ENCODE measurements at regions not wholly inside any gene's neighbourhood (a gene's known extent, or its start where the extent isn't known, plus 50 kb on each side); places are given as distances from the start of the nearest gene placed in this dataset.

GRCh38 chr14:55950135-55950534, 168.1 kb upstream of the PELI2 start:
- no peak overlapping the region for H3K4me3 ChIP-seq (ENCODE audit: low read length)
- intact Hi-C loops (cut with DNase I, micrococcal nuclease): no loop called here
- POLR2A ChIA-PET: no interaction called here
- no peak overlapping the region for H3K27ac Mint-ChIP-seq
- ATAC-seq (ENCODE audit: poor library complexity) (no peak), DNase-seq (no peak)
- H3K9me3 Mint-ChIP-seq: no peaks in the 10 kb centered on the region
- CTCF ChIA-PET: no interaction called here
- no peaks in the 10 kb centered on the region for H3K36me3 ChIP-seq (ENCODE audit: insufficient read depth, low read length)
- H3K9me3 ChIP-seq (ENCODE audit: control insufficient read depth in 1 of 2, insufficient read depth in 1 of 2, low read length in 2 of 2): no peaks in the 10 kb centered on the region
- no peak for TF ChIP-seq CTCF (IDR thresholded peaks at IDR 0.05)
- H3K4me1 ChIP-seq (ENCODE audit: insufficient read depth, low read length): no peaks in the 10 kb centered on the region
- H3K27ac ChIP-seq (ENCODE audit: low read depth in 1 of 2, low read length in 2 of 2): no peak overlapping the region
- no peak overlapping the region for H3K4me3 Mint-ChIP-seq
- no peaks in the 10 kb centered on the region for H3K36me3 Mint-ChIP-seq (ENCODE audit: low read depth)
- H3K27me3 Mint-ChIP-seq: peaks cover 24% of the 10 kb centered on the region
- no peaks in the 10 kb centered on the region for H3K27me3 ChIP-seq (ENCODE audit: control insufficient read depth in 1 of 2, insufficient read depth in 2 of 2, low read length in 2 of 2)
- no peaks in the 10 kb centered on the region for H3K4me1 Mint-ChIP-seq (ENCODE audit: low read depth)

GRCh38 chr14:55951341-55952206, 166.6 kb upstream of the PELI2 start:
- Mint-ChIP-seq H3K36me3 (ENCODE audit: low read depth) (no peaks in the 10 kb centered on the region), H3K27ac (no peak overlapping the region), H3K27me3 (peaks cover 22% of the 10 kb centered on the region), H3K4me1 (ENCODE audit: low read depth) (no peaks in the 10 kb centered on the region), H3K4me3 (no peak overlapping the region), H3K9me3 (no peaks in the 10 kb centered on the region)
- Histone ChIP-seq H3K4me3 (ENCODE audit: low read length) (no peak overlapping the region), H3K9me3 (ENCODE audit: control insufficient read depth in 1 of 2, insufficient read depth in 1 of 2, low read length in 2 of 2) (no peaks in the 10 kb centered on the region), H3K27ac (ENCODE audit: low read depth in 1 of 2, low read length in 2 of 2) (no peak overlapping the region), H3K27me3 (ENCODE audit: control insufficient read depth in 1 of 2, insufficient read depth in 2 of 2, low read length in 2 of 2) (no peaks in the 10 kb centered on the region), H3K36me3 (ENCODE audit: insufficient read depth, low read length) (no peaks in the 10 kb centered on the region), H3K4me1 (ENCODE audit: insufficient read depth, low read length) (no peaks in the 10 kb centered on the region)
- intact Hi-C loops (cut with DNase I, micrococcal nuclease): no loop called here
- ATAC-seq (ENCODE audit: poor library complexity) (no peak), DNase-seq (no peak)
- TF ChIP-seq CTCF (IDR thresholded peaks at IDR 0.05): no peak
- CTCF ChIA-PET: no interaction called here
- POLR2A ChIA-PET: no interaction called here

GRCh38 chr14:55954108-55954507, 164.1 kb upstream of the PELI2 start:
- Histone ChIP-seq H3K36me3 (ENCODE audit: insufficient read depth, low read length) (no peaks in the 10 kb centered on the region), H3K4me1 (ENCODE audit: insufficient read depth, low read length) (no peaks in the 10 kb centered on the region), H3K27ac (ENCODE audit: low read depth in 1 of 2, low read length in 2 of 2) (no peak overlapping the region), H3K27me3 (ENCODE audit: control insufficient read depth in 1 of 2, insufficient read depth in 2 of 2, low read length in 2 of 2) (no peaks in the 10 kb centered on the region), H3K4me3 (ENCODE audit: low read length) (no peak overlapping the region), H3K9me3 (ENCODE audit: control insufficient read depth in 1 of 2, insufficient read depth in 1 of 2, low read length in 2 of 2) (no peaks in the 10 kb centered on the region)
- CTCF ChIA-PET: no interaction called here
- ATAC-seq (ENCODE audit: poor library complexity): no peak
- no peak for TF ChIP-seq CTCF (IDR thresholded peaks at IDR 0.05)
- Mint-ChIP-seq H3K27me3 (peaks cover 16% of the 10 kb centered on the region), H3K4me1 (ENCODE audit: low read depth) (no peaks in the 10 kb centered on the region), H3K4me3 (no peak overlapping the region), H3K36me3 (ENCODE audit: low read depth) (no peaks in the 10 kb centered on the region), H3K9me3 (no peaks in the 10 kb centered on the region), H3K27ac (no peak overlapping the region)
- no peak for DNase-seq
- intact Hi-C loops (cut with DNase I, micrococcal nuclease): no loop called here
- POLR2A ChIA-PET: no interaction called here
